CD8-positive, alpha-beta memory T cell (primary cell): ENCODE measurements at regions not wholly inside any gene's neighbourhood (a gene's known extent, or its start where the extent isn't known, plus 50 kb on each side); places are given as distances from the start of the nearest gene placed in this dataset.
A peak's percentile ranks its signal among the peaks of the same experiment; 100 is the strongest.
"Not testable (repeated sequence)": the region's sequence is repeated elsewhere in the genome, so short reads cannot be mapped to it uniquely, and the experiment has no call there.

ENCODE experiments used
- CTCF ChIA-PET: fragments of 350-600 bp; sonication (Branson Sonifier 250); formaldehyde crosslinking; loops from one replicate; lab custom pipeline; 2021; ENCODE audit warnings: antibody characterized with exemption; lab: Charles Lee
- POLR2A ChIA-PET: fragments of 350-600 bp; sonication (Branson Sonifier 250); formaldehyde crosslinking; loops from one replicate; lab custom pipeline; 2021; ENCODE audit warnings: antibody characterized with exemption; lab: Charles Lee
- DNase-seq, 5 donors: peaks; one replicate each; pipeline versions ENCODE4 v3.0.0 to v3.0.0-alpha.2; 2020 to 2022; ENCODE audit warnings: mixed read lengths in 1 of 5
- H3K27ac ChIP-seq: one replicate; pipeline ENCODE4 v1.7.0; 2013; ENCODE audit warnings: low read depth, mild to moderate bottlenecking, low read length, moderate library complexity
- H3K27me3 ChIP-seq: 2 replicates; pipeline ENCODE4 v1.7.0; 2013; ENCODE audit warnings: low read length, mild to moderate bottlenecking; ENCODE audit not compliant: insufficient read depth, poor library complexity, severe bottlenecking
- H3K36me3 ChIP-seq: 2 replicates; pipeline ENCODE4 v1.7.0; 2013; ENCODE audit warnings: mild to moderate bottlenecking, low read length, moderate library complexity; ENCODE audit not compliant: insufficient read depth
- H3K4me1 ChIP-seq: 2 replicates; pipeline ENCODE4 v1.7.0; 2013; ENCODE audit warnings: mild to moderate bottlenecking, low read length, moderate library complexity; ENCODE audit not compliant: insufficient read depth
- H3K4me3 ChIP-seq: 2 replicates; pipeline ENCODE4 v1.7.0; 2013; ENCODE audit warnings: mild to moderate bottlenecking, low read length
- H3K9me3 ChIP-seq: 2 replicates; pipeline ENCODE4 v1.7.0; 2013; ENCODE audit warnings: mild to moderate bottlenecking, low read length
- H3K27ac Mint-ChIP-seq, 8 donors: one replicate each; pipeline ENCODE4 v1.8.0; 2020 to 2021; ENCODE audit warnings: mixed read lengths in 8 of 8, mild to moderate bottlenecking in 6 of 8, inconsistent platforms in 3 of 8, moderate library complexity in 3 of 8
- H3K27me3 Mint-ChIP-seq, 2 donors: one replicate each; pipeline ENCODE4 v1.8.0; 2020 to 2021; ENCODE audit warnings: mixed read lengths in 2 of 2, mild to moderate bottlenecking in 1 of 2, moderate library complexity in 1 of 2
- H3K36me3 Mint-ChIP-seq, 3 donors: one replicate each; pipeline ENCODE4 v1.8.0; 2020 to 2021; ENCODE audit warnings: mixed read lengths in 3 of 3, inconsistent platforms in 1 of 3, mild to moderate bottlenecking in 1 of 3
- H3K4me1 Mint-ChIP-seq, 3 donors: one replicate each; pipeline ENCODE4 v1.8.0; 2020 to 2021; ENCODE audit warnings: mixed read lengths in 3 of 3, inconsistent platforms in 1 of 3, mild to moderate bottlenecking in 1 of 3
- H3K4me3 Mint-ChIP-seq, 7 donors: one replicate each; pipeline ENCODE4 v1.8.0; 2020 to 2021; ENCODE audit warnings: mixed read lengths in 7 of 7, mild to moderate bottlenecking in 6 of 7, moderate library complexity in 4 of 7, inconsistent platforms in 2 of 7
- H3K9me3 Mint-ChIP-seq, 5 donors: one replicate each; pipeline ENCODE4 v1.8.0; 2020 to 2022; ENCODE audit warnings: mixed read lengths in 5 of 5, mild to moderate bottlenecking in 3 of 5, moderate library complexity in 2 of 5, inconsistent platforms in 1 of 5

GRCh38 chr14:98914942-98915341 lies 357.1 kb downstream of the BCL11B start:
- Mint-ChIP-seq H3K27ac (no peak overlapping the region), H3K4me1 (peaks cover 20 to 46% (median 20%) of the 10 kb centered on the region in 3 donors), H3K4me3 (no peak overlapping the region), H3K9me3 (no peaks in the 10 kb centered on the region), H3K27me3 (peaks cover 0 to 4% of the 10 kb centered on the region in 2 donors), H3K36me3 (no peaks in the 10 kb centered on the region)
- DNase-seq, result no peak
- Histone ChIP-seq H3K4me1 (peaks cover 11% of the 10 kb centered on the region), H3K9me3 (no peaks in the 10 kb centered on the region), H3K27ac (no peak overlapping the region), H3K36me3 (no peaks in the 10 kb centered on the region), H3K4me3 (no peak overlapping the region), H3K27me3 (no peaks in the 10 kb centered on the region)
- CTCF ChIA-PET, result no interaction called here
- POLR2A ChIA-PET, result no interaction called here

DNA sequence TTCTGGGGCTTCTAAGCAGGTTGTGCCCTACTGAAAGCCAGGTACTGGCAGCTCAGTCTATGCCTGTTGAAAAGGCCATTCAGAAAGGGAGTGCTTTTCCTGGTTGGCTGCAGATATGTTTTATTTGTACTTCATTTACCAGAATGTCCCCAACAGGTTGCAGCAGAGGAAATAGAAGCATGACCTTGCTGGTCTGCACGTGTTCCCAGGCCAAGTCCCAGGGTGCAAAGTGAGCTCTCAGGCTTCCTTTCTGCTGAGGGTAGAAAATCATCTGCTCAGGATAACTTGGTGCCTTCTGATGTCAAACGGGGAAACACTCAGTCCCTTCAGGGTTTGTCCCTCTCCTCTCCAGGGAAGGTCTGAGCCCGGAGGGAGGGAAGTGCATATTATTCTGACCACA lies 356.4 kb downstream of the BCL11B start:
- Mint-ChIP-seq H3K9me3 (no peaks in the 10 kb centered on the region), H3K4me1 (peaks cover 20 to 46% (median 20%) of the 10 kb centered on the region in 3 donors), H3K27ac (no peak overlapping the region), H3K27me3 (peaks cover 0 to 2% of the 10 kb centered on the region in 2 donors), H3K4me3 (no peak overlapping the region), H3K36me3 (peaks cover 0 to 2% (median under 1%) of the 10 kb centered on the region in 3 donors)
- ChIA-PET POLR2A (no interaction called here), CTCF (no interaction called here)
- peaks cover 11% of the 10 kb centered on the region for H3K4me1 ChIP-seq
- no peaks in the 10 kb centered on the region for H3K9me3 ChIP-seq
- no peak overlapping the region for H3K27ac ChIP-seq
- DNase-seq, result no peak
- H3K36me3 ChIP-seq, result no peaks in the 10 kb centered on the region
- no peaks in the 10 kb centered on the region for H3K27me3 ChIP-seq
- H3K4me3 ChIP-seq, result no peak overlapping the region

DNA sequence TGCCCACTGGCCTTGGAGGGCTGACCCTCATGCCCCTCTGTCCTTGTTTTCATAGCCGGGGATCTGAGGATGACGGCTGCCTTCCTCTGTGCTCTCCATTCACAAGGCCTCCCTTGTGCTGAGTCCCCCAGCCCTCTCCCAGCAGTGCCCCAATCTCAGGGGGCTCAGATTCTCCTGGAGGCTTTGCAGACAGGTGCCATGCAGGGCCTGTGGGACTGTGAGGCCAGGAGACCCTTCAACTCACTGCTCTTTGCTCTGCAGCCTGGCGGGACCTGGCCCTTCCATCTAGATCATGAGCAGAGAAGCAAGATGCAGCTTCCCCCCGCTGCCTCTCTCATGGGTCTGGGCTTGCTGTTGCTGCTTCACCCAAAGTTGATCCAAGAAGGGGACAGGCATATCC lies 356.0 kb downstream of the BCL11B start:
- no peaks in the 10 kb centered on the region for H3K9me3 Mint-ChIP-seq
- peaks cover 0 to 2% of the 10 kb centered on the region in 2 donors for H3K27me3 Mint-ChIP-seq
- peaks cover 11% of the 10 kb centered on the region for H3K4me1 ChIP-seq
- ChIA-PET POLR2A (no interaction called here), CTCF (no interaction called here)
- no peaks in the 10 kb centered on the region for H3K36me3 ChIP-seq
- no peak overlapping the region for H3K27ac ChIP-seq
- H3K27me3 ChIP-seq, result no peaks in the 10 kb centered on the region
- H3K27ac Mint-ChIP-seq, result peak overlapping the region in 1 of 8 donors; percentile 4
- no peak for DNase-seq
- no peak overlapping the region for H3K4me3 Mint-ChIP-seq
- H3K4me3 ChIP-seq, result no peak overlapping the region
- peaks cover 20 to 46% (median 20%) of the 10 kb centered on the region in 3 donors for H3K4me1 Mint-ChIP-seq
- H3K9me3 ChIP-seq, result no peaks in the 10 kb centered on the region
- peaks cover 0 to 4% (median 4%) of the 10 kb centered on the region in 3 donors for H3K36me3 Mint-ChIP-seq

DNA sequence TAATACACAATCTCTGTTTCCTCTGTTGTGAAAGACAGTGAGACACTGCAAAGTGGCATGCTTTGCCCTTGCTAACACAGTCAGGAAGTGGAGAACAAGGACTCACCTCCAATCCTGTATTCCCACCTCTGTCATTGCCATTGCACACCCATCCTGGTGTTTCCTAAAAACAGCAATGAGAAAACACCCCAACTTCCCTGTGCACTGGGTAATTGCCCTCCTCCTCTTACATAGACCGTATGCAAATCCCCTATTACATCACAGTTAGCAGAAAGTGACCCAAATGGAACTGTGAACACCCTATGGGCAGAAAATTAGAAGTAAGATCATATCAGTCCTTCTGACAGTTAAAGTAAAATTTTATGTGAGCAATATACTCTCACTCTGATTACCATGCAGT lies 355.5 kb downstream of the BCL11B start:
- H3K4me1 Mint-ChIP-seq, result peaks cover 19 to 44% (median 20%) of the 10 kb centered on the region in 3 donors
- H3K27ac ChIP-seq, result no peak overlapping the region
- H3K36me3 ChIP-seq, result no peaks in the 10 kb centered on the region
- H3K27ac Mint-ChIP-seq, result peak overlapping the region in 1 of 8 donors; percentile 1
- peaks cover 0 to 2% of the 10 kb centered on the region in 2 donors for H3K27me3 Mint-ChIP-seq
- peaks cover 11% of the 10 kb centered on the region for H3K4me1 ChIP-seq
- DNase-seq, result no peak
- POLR2A ChIA-PET, result no interaction called here
- no peaks in the 10 kb centered on the region for H3K9me3 Mint-ChIP-seq
- H3K36me3 Mint-ChIP-seq, result peaks cover 0 to 4% (median 4%) of the 10 kb centered on the region in 3 donors
- no peak overlapping the region for H3K4me3 Mint-ChIP-seq
- H3K9me3 ChIP-seq, result no peaks in the 10 kb centered on the region
- H3K4me3 ChIP-seq, result no peak overlapping the region
- no peaks in the 10 kb centered on the region for H3K27me3 ChIP-seq
- CTCF ChIA-PET, result no interaction called here

DNA sequence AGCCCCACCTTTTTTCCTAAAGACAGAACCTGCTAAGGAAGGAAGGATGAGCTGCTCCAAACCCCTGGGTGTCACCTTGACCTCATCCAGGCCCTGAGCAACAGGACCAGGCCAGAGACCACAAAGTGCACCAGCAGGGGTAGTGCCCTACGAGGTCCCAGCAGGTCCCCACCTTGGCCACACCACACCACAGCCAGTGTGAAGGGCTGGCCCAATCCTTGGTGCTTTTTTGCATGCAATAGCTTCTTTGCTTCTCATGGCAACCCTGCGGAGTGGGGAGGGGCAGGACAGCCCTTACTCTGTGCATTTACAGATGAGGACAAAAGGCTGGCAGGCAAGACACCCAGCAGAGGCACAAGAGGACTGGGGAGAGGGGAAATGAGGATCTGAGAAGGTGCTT lies 352.6 kb downstream of the BCL11B start:
- Histone ChIP-seq H3K27ac (no peak overlapping the region), H3K9me3 (no peaks in the 10 kb centered on the region), H3K27me3 (no peaks in the 10 kb centered on the region), H3K4me3 (no peak overlapping the region), H3K36me3 (no peaks in the 10 kb centered on the region), H3K4me1 (no peaks in the 10 kb centered on the region)
- ChIA-PET POLR2A (no interaction called here), CTCF (no interaction called here)
- DNase-seq, result peak in 1 of 5 donors; percentile 29
- Mint-ChIP-seq H3K27me3 (peaks cover 0 to 2% of the 10 kb centered on the region in 2 donors), H3K27ac (no peak overlapping the region), H3K9me3 (peaks cover 0 to 10% (median 0%) of the 10 kb centered on the region in 5 donors), H3K4me3 (no peak overlapping the region), H3K36me3 (peaks cover 0 to 11% (median 4%) of the 10 kb centered on the region in 3 donors), H3K4me1 (peaks cover 0 to 20% (median 2%) of the 10 kb centered on the region in 3 donors)

- H3K36me3 ChIP-seq, CTCF ChIA-PET, DNase-seq, H3K27me3 Mint-ChIP-seq, H3K9me3 ChIP-seq, H3K4me3 Mint-ChIP-seq, H3K27ac Mint-ChIP-seq, H3K27ac ChIP-seq, POLR2A ChIA-PET, H3K27me3 ChIP-seq, H3K4me3 ChIP-seq: not testable (repeated sequence)
- Mint-ChIP-seq H3K9me3 (peaks cover 0 to 10% (median 0%) of the 10 kb centered on the region in 5 donors), H3K36me3 (peaks cover 0 to 11% (median 4%) of the 10 kb centered on the region in 3 donors), H3K4me1 (peaks cover 2 to 24% (median 11%) of the 10 kb centered on the region in 3 donors)
- H3K4me1 ChIP-seq, result peaks cover 13% of the 10 kb centered on the region
Observed at GRCh38 chr14:98921306-98921705, 350.7 kb downstream of the BCL11B start.

DNA sequence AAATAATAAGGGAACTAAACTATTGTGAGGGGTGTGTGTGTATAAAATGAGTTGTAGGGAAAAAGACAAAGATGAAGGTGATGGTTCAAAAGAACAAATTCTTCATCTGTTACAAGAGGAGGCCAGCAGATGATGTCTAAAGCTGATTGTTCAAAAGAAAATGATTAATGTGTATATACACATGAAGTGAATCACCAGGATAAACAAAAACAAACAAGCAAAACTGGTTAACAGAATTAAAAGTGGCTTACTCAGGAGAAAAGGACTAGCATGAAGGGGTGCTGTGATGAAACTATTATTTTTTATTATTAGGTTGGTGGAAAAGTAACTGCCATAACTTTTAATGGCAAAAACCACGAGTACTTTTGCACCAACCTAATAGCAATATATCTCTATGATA lies 348.4 kb downstream of the BCL11B start:
- H3K4me1 Mint-ChIP-seq, result peaks cover 4 to 20% (median 17%) of the 10 kb centered on the region in 3 donors
- CTCF ChIA-PET, result no interaction called here
- no peaks in the 10 kb centered on the region for H3K9me3 ChIP-seq
- no peak for DNase-seq
- peaks cover 0 to 10% (median 0%) of the 10 kb centered on the region in 5 donors for H3K9me3 Mint-ChIP-seq
- H3K4me3 Mint-ChIP-seq, result no peak overlapping the region
- no peak overlapping the region for H3K27ac ChIP-seq
- H3K4me1 ChIP-seq, result peaks cover 28% of the 10 kb centered on the region
- no peak overlapping the region for H3K4me3 ChIP-seq
- H3K27me3 ChIP-seq, result no peaks in the 10 kb centered on the region
- no peak overlapping the region for H3K27ac Mint-ChIP-seq
- peaks cover 0 to 4% of the 10 kb centered on the region in 2 donors for H3K27me3 Mint-ChIP-seq
- POLR2A ChIA-PET, result no interaction called here
- H3K36me3 Mint-ChIP-seq, result peaks cover 0 to 16% (median 4%) of the 10 kb centered on the region in 3 donors
- H3K36me3 ChIP-seq, result no peaks in the 10 kb centered on the region

GRCh38 chr14:98924046-98924445 lies 348.0 kb downstream of the BCL11B start:
- H3K4me3 ChIP-seq, result no peak overlapping the region
- peaks cover 28% of the 10 kb centered on the region for H3K4me1 ChIP-seq
- Mint-ChIP-seq H3K4me1 (peaks cover 4 to 24% (median 17%) of the 10 kb centered on the region in 3 donors), H3K36me3 (peaks cover 0 to 16% (median 4%) of the 10 kb centered on the region in 3 donors), H3K4me3 (no peak overlapping the region), H3K9me3 (peaks cover 0 to 10% (median 0%) of the 10 kb centered on the region in 5 donors), H3K27me3 (peaks cover 0 to 3% of the 10 kb centered on the region in 2 donors), H3K27ac (no peak overlapping the region)
- no peaks in the 10 kb centered on the region for H3K9me3 ChIP-seq
- no peaks in the 10 kb centered on the region for H3K27me3 ChIP-seq
- ChIA-PET CTCF (no interaction called here), POLR2A (no interaction called here)
- H3K36me3 ChIP-seq, result no peaks in the 10 kb centered on the region
- DNase-seq, result no peak
- no peak overlapping the region for H3K27ac ChIP-seq
